NB4 (cell line): ENCODE measurements at regions not wholly inside any gene's neighbourhood (a gene's known extent, or its start where the extent isn't known, plus 50 kb on each side); places are given as distances from the start of the nearest gene placed in this dataset.

Experiments
- DNase-seq: peaks from one replicate; pipeline ENCODE4 v3.0.0; 2010; ENCODE audit warnings: low read depth
- H3K4me3 ChIP-seq: one replicate; pipeline ENCODE4 v1.5.1; 2011; ENCODE audit warnings: mild to moderate bottlenecking, low read depth, low read length, moderate library complexity
- CTCF ChIP-seq: IDR thresholded peaks from one replicate; pipeline ENCODE4 v1.5.1; 2012; ENCODE audit warnings: low read depth, low read length
- MAX ChIP-seq: IDR thresholded peaks from 2 replicates; pipeline ENCODE4 v1.6.1; 2011; ENCODE audit warnings: low read depth, low read length
- MYC ChIP-seq: IDR thresholded peaks from 2 replicates; pipeline ENCODE4 v1.6.1; 2011; ENCODE audit warnings: low read depth, low read length
- POLR2A ChIP-seq: IDR thresholded peaks from 2 replicates; pipeline ENCODE4 v1.6.1; 2011; ENCODE audit warnings: mild to moderate bottlenecking; ENCODE audit not compliant: insufficient read length; ENCODE audit errors: extremely low read depth

- TF ChIP-seq MYC (no peak), MAX (no peak), CTCF (no peak), POLR2A (no peak)
- no peak overlapping the region for H3K4me3 ChIP-seq
- no peak for DNase-seq
Observed at GRCh38 chr7:93756890-93757289, 133.7 kb downstream of the TFPI2 start.

- DNase-seq, result no peak
- TF ChIP-seq POLR2A (no peak), MAX (no peak), MYC (no peak), CTCF (no peak)
- no peak overlapping the region for H3K4me3 ChIP-seq
Observed at GRCh38 chr7:93751421-93751820, 139.1 kb downstream of the TFPI2 start.

GRCh38 chr7:93750986-93751385 is 139.6 kb downstream of the TFPI2 start:
- no peak for DNase-seq
- TF ChIP-seq MAX (no peak), MYC (no peak), POLR2A (no peak), CTCF (no peak)
- H3K4me3 ChIP-seq, result no peak overlapping the region

- no peak overlapping the region for H3K4me3 ChIP-seq
- no peak for DNase-seq
- TF ChIP-seq CTCF, result no peak
- no peak for TF ChIP-seq POLR2A
- no peak for TF ChIP-seq MAX
- TF ChIP-seq MYC, result no peak
Observed at GRCh38 chr7:93747019-93747418, 143.5 kb downstream of the TFPI2 start.

- no peak overlapping the region for H3K4me3 ChIP-seq
- no peak for TF ChIP-seq CTCF
- TF ChIP-seq MAX, result no peak
- TF ChIP-seq MYC, result no peak
- TF ChIP-seq POLR2A, result no peak
- DNase-seq, result no peak
Observed at GRCh38 chr7:93739424-93739823, 151.1 kb downstream of the TFPI2 start.

- TF ChIP-seq MYC (no peak), CTCF (no peak), POLR2A (no peak), MAX (no peak)
- DNase-seq, result no peak
- H3K4me3 ChIP-seq, result no peak overlapping the region
Observed at GRCh38 chr7:93737953-93738352, 152.6 kb downstream of the TFPI2 start.
